ENCODE measurements at regions not wholly inside any gene's neighbourhood (a gene's known extent, or its start where the extent isn't known, plus 50 kb on each side); places are given as distances from the start of the nearest gene placed in this dataset.

DNA sequence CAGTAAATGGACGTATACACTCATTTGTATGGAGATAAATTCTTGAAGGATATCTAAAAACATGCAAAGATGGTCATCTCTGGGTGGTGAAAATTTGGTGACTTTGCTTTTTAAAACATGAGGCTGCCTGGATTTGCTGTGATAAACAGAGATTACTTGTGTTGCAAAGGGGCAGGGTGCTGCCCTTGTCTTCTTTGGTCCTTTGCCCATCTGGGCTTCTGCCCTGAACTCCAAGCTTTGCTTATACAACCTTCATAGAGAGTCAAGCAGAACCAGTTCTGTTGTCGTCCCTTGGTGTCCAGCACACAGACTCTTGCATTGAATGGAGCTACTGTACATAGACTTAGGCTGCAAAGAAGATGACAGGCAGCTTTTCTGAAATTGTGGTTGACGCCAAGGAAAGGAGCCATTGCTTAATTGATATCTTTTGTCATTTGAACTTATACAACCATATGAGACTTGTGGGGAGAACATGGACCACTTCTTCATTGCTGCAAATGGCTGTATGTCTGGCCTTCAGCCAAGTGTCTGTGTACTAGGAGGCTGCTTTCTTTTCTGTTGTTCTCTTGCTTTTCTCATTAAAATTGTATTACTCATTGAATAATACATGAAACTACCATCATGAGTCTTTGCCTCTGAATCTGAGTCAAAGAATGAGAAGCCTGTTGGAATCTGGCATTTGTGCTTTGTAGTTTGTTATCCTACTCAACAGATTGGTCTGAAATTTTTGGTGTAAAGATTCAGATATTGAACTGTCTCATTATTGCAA lies 152.5 kb downstream of the DMRT2 start:
- DNase-seq, result no peak

DNA sequence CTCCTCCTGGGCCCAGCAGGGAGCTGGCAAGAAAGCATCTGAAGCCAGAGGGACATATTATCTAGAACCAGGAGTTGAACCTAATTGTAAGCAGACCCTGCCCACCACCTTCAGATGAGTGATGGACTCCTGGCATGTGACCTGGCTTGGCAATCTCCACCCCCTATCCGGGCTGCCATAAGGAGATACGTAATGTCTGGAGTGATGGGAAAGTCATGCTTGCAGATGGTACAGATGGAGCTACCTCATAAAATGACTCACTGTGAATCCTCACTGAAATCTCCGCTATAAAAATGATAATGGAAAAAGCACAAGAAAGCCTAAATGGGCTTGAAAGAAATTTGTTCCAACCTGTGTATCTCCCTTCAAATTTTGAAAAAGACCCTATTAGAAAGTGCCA lies 157.5 kb downstream of the DMRT2 start:
- no peak for DNase-seq

DNA sequence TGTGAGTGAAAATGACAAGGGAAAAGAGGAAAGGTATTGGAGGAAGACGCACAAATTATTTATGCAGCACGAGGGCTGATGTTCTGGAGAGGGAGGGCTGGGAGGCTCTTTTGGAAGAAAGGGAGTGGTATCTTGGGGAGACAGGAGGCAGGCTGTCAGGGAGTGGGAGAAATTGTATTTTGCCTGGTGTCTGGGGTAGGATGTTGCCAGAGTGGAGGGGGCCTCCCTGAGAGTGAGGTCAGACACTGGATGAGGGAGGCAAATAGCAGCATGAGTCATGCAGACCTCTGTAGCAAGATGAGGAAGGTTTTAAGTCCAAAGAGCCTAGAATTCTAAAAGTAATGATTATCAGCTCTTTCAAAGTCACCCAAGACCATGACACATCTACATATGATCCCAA lies 158.0 kb downstream of the DMRT2 start:
- DNase-seq, result no peak

DNA sequence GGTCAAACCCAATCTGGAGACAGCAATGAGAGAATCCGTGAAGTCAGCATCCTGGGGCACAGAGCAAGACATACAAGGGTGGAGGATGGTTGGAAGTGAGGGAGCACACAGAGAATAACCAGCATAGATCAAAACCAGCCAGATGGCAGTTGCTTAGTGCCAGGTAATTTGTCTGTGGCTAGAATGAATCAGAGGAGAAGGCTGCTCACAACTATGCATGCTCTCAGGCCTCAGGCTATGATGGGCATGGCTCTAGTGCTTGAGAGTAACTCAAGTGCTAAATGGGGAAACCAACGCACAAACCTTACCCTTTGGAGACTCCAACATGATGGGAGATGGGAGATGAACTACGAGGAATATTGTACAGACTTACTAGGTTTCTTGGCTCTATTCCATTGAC lies 160.8 kb downstream of the DMRT2 start:
- DNase-seq, result no peak

DNA sequence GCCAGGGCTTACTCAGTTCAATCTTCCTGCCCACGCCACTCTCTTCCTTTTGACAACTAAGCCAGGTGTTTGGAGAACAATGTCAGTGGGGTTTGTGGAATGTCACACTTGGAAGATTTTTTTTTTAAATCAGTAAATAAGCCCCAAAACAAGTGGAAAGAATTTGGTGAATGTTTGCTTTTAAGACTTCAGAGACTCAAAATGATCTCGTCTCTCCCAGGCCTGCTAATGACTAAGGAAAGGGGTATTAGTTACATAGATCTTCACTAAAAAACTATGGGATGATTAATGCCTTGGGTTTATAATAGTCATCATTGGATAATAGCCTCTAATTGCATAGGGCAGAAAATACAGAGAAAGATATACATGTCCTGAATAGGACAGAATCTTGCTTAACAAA lies 166.4 kb downstream of the DMRT2 start:
- no peak for DNase-seq

DNA sequence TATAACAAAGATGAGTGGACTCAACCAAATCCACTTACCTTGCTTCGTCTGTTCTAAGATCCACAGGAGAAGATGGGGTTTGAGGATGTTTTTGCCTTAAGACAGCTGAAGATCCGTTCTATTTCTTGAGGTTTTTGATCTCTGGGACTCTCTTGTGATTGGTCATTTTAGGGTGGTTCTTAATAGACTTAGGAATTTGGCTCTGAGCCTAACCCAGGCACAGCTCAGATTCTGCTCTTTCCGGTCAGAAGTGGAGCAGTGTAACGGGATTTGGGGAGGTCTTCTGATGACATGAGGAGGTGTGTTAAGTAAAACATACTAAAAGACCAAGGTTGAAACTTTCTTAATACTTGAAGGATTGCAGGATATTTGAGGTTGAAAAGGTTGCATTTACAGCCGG lies 166.9 kb downstream of the DMRT2 start:
- DNase-seq, result no peak

DNA sequence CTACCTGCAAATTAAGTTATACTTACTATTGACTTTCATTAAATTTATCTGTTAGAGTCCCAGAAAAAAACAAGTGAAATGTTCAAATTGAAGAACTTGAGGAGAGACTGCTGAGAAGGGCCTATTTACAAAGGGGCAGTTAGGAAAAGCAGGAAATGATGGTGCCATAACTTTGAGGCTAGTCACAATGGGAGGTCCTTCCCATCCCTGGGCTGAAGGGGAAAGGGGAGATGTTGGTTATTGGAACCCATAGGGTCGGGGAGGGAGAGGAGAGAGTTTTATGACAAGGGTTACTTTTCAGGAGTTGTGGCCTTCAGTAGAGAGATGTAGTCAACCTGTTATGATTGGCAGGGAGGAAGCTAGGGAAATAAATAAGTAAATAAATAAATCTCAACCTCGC lies 169.1 kb downstream of the DMRT2 start:
- DNase-seq, result no peak

DNA sequence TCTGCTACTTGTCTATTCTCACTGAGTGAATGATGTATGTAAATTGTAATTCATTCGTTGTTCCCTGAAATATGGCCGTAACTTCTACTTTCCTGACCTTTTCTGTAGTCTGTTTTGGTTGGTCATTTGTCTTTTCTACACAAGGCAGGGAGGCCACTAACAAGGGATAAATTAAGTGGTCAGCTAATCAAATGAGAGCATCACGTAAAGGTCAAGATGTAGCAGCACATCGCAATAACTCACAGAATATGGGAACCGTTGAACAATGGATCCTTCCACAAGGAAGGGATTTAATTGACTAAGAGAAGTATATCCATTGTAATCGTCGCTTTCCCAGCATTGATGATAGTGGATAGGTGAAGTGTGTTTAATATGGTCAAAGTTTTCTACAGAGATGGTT lies 171.1 kb downstream of the DMRT2 start:
- DNase-seq, result no peak

DNA sequence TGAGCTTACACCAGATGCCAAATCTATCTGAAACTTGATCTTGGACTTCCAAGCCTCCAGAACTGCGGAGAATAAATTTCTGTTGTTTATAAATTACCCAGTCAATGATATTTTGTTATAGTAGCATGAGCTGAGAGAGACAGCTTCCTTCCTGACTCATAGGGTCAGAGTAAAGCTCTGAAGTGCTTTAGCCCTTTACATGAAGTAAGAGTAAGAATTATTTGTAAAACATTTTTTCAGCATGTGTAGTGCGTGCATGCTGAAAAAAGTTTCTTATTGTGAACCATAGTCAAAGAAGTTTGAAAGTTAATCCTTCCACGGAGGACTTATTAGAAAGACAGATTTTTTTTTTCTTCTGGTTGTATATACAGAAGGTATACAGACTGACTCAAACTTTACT lies 172.4 kb downstream of the DMRT2 start:
- no peak for DNase-seq

DNA sequence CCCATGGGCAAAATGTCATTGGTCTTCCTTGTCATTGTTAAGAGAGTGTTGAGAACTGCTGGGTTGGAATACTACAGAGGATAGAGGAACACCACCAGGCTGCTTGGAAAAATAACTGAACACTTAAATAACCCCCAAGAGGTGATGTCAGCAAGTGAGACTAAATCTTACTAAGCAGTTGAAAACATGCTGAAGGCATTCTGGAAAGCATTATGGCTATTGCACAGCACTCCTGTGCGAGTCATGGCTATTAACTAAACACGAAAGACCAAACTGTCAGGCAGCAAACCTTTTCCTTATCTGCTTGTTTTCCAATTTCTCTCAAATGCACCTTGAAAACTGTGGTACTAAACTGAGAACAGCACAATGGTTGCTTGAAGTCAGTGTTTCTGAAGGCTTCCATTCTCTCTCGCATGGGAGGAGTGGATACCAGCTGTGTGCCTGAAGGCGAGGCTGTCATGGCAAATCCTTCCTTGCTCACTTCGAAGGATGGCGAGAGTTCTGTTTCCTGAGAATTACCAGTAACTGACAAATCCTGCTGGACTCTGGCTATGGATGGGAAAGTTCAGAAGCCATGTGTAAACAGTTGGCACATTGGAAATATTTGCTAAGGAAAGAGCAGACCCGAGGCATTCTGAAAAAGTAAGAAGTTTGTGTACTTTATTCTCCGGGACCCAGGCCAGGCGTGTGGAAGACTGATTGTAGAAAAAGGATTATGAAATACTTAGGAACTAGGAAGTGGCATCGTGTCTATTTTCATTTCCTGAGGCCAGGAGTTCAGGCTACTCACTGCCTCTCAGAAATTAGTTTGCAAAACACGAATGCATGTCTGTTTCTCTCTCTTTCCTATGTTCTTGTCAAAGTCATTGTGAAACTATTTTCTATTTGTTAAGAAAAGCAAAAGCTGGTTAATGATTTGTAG lies 182.1 kb downstream of the DMRT2 start:
- DNase-seq, result no peak

DNA sequence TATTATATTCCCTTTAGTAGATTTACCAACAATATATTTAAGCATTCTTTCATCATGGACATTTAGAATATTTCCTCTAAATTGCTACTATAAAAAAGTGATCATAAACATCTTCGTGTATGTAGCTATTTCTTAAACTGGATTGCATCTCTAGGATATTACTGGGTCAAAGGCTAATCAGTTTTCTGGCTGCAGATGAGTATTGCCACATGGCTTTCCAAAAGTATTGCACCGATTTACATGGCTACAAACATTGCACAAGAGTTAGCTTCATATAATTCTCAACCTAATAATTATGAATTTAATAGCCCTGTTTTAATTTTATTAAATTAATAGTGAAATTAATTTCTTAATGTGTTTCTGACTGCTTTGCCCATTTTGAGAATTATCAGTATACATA lies 183.4 kb downstream of the DMRT2 start:
- no peak for DNase-seq

DNA sequence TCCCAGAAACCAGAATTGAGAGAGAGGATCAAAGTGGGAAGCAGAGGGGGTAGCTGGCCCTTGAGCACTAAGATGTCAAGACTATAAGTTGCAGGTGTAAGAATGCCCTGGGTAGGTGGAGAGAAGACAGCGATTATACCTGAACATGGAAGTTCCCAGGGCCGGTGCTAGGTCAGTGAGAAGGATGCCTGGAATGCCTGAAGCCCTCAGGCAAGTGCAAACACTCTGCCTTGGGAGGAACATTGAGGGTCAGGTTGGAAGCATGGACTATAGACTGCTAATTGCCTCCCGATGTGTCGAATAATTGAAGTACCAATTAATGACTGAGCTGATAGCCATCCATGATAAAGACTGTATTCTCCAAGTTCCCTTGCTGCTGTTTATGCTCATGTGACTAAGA lies 185.5 kb downstream of the DMRT2 start:
- DNase-seq, result no peak

DNA sequence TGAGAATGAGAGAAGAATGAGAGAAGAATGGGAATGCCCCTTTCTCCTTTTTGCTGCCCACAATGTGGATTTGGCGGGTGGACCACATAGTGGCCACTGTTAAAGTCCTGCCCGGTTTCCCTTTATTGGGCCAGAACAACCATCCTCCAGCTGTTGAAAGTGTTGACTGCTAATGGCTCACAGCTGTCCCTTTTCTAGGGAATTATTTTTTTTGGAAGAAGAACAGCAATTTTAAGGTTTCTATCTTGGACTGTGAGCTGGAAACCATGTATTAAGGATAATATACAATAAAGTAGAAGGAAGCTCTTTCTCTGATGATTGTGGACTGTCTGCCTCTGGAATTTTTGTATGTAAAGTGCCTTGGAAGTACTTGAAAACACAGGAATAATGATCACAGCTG lies 185.9 kb downstream of the DMRT2 start:
- DNase-seq, result no peak

DNA sequence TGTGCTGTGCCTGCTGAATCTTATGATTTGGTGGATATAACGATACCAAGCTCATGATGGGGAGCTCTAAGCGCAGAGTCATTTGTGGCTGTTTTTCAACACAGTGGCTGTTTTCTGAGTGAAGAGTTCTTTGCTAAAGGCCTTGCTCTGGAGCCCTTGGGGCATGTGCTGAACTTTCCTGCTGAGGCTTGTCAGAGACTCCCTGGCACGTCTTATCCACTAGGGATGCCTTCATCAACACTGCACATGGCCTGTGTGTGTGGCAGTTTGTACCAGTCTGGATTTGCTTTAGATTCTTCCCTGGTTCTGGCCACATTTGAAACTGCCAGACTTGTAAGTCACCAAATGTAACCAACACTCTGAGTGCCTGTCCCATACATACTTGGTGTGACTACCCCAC lies 188.2 kb downstream of the DMRT2 start:
- DNase-seq, result no peak

DNA sequence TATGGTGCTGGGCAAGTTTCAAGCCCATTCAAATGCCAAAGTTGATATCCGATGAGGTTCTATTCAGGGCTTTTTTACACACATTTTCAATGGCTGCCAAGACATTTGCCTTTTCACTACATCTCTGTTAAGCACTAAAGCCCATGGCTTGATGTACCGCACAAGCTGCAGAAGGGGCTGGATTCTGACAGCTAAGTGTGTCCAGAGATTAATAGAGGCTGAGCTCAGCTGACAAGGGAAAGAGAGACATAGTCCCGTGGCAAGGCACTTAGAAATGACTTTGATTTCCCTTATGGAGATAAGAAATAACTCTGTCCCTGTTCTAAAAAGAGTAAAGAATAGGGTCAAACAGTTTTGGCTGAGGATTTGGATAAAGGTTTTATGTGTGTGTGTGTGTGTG lies 198.6 kb downstream of the DMRT2 start:
- DNase-seq, result no peak

DNA sequence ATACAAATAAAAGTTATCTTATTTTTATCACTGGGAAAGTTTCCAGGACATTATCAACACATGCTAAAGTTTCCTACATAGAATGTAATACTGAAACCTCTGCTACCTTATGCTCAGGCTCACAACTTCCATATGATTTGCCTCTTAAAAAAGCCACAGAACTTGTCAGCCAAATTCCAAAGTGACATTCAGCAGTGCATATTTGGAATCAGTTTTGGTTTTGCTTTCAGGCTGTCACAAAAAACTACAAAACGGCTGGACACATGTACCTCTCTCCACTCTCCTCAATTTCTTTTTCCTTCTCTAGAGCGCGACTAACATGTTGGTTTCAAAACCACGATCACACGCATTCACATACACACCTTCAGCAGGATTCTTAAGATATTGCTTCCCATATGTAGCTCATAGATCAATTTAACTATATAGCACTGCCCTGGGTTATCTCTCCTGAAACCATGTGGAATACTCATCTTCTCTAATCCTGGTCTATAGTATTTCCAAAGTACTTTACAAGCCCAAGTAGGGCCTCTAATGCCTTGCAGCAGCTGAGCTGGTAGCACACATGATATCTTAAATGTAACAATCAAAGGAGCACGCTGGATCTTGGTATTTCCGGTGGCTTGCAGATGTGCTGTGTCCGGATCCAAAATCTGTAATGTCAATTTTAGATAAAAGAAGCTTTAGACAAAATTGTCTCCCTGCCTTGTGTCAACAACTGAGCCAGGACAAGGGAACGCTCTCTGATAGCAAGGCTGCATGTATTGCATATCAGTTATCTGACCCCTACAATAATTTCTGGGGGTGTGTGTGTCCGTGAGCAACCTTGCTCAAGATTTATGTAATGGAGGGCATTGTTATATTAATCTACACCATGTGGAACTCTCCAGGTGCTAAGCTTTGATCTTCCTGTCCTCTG lies 203.2 kb downstream of the DMRT2 start:
- no peak for DNase-seq

DNA sequence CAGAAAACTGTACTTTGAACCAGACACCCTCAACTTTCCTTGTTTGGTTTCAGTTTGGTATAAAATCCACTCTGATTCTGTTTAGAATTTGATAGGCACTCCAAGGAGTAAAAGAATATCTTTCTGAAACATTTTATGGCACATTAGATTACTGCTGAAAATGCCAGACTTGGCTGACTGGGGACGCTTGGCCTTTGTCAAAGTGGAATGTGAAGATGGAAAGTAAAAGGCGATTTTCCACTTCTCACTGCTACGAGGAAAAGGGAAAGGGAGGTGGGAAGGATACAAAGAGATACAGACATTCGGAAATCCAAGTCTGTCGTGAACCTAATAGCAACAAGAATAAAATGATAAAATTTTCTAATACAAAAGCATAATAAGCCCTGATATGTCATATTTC lies 203.9 kb downstream of the DMRT2 start:
- no peak for DNase-seq

DNA sequence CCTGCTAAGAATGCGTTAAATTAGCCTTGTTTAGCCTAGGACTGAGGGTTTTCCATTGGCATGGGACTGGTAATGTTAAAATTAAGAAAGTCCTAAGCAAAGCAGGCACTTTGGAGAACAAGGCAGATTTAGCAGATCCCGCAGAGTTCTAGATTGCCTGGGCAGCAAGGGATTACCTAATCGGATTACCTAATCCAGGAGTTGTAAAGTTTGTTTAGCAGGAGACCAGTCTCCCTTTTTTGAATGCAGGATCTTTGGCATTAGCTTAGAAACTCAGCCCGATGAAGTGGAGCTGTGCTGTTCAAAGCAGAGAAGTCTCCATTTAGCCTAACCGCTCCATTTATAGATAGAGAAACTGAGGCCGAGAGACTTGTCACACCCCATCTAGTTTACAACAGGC lies 206.0 kb downstream of the DMRT2 start:
- no peak for DNase-seq

DNA sequence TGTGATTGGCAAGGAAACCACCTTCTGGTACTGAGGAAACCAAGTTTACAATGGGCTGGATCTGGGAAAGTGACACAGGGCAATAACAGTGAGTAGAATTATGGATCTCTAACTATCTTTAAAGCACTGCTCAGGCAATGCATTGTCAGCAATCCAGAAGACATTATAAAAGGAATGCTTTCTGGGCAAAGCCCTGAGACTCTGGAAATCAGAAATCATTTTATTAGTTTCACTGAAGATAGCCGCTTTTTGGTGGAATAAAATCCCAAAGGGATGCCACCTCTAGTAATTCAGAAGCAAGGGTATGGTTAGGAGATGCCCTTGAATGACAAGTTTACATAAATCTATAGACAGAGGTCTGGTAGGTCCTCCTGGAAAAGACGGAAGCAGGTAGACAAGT lies 211.1 kb downstream of the DMRT2 start:
- DNase-seq, result no peak

DNA sequence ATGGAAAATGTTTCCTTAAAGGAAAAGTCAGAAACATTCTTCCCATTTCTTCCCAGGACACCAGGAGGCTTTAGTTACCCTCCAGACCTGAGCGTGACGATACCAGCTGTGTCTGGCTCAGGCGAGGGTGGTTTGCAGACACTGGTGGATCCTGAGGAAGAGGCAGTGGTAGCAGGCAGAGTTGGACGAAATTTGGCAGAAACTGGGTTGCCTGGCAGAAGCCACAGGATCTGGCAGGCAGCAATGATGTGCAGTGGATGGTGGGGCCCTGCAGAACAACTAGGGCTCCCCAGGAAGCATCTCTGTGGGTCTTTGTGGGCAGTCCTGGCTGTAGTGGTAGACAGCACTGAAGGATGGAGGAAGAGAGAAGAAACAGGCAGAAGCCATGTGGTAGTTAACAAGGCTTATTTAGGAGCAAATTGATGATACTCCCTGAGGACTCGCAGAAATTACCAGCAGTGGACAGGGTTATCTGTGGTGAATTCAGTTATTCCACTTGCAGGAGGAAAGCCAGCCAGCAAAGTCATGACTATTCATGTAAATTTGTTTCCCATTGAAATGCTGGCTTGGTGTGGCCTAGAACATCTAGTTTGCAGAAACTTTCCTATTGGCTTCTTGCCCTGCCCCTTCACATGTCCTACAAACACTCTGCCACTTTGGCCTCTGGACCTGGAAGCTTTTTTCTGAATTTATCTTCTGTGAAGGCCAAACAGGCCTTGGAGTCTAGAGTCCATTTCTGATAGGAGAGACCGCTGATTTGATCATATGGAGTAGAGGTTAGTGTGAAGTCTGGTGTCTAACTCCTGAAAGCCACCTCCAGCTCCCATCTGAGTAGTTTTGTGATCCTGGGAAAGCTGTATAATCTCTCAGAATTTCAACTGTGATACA lies 212.0 kb downstream of the DMRT2 start:
- no peak for DNase-seq

DNA sequence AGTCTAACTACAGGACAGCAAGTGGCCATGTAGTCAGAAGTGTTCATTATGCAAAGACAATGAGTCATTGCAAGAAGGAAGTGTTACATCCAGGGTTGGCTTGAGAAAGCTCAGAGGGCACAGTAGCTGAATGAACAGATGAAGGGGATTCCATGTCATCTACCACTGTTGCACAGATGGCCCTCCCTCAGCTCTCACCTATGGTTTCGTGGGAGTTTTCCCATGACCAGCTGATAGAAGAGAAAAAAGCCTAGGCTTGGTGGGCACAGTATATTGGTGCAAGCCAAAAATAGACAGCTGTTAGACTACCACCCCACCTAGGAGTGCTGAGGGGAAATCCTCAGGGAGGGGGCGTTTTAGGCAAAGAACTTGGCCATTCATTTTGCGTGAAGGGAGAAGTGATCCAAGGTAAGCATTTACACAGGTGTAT lies 217.0 kb downstream of the DMRT2 start:
- no peak for DNase-seq

DNA sequence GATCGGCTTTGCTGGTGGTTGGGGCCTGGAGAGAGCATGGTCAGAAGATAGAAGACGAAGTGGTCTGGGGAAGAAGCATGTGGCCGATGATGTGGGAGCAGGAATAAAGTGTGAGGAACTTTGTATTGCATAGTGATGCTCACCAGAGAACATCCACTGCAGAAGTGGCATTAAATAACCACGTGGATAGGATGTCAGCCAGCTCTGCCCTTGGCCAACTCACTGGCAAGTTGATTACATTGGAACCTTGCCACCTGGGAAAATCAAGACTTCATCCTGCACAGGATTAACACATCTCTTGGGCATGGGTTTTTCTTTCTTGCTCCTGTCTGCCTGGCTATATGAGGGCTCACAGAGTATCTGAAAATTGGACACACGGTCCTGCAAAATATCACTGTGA lies 217.4 kb downstream of the DMRT2 start:
- no peak for DNase-seq

All from CD4-positive, alpha-beta T cell treated with Interleukin-17A for 1 hour (primary cell).